ENCODE measurements at regions not wholly inside any gene's neighbourhood (a gene's known extent, or its start where the extent isn't known, plus 50 kb on each side); places are given as distances from the start of the nearest gene placed in this dataset.
"Not testable (repeated sequence)": the region's sequence is repeated elsewhere in the genome, so short reads cannot be mapped to it uniquely, and the experiment has no call there.

GRCh38 chr4:142897518-142897917, 51.4 kb upstream of the INPP4B start:
- not testable (repeated sequence) for DNase-seq (ENCODE audit: low spot score)

GRCh38 chr4:142900622-142901021, 54.5 kb upstream of the INPP4B start:
- no peak for DNase-seq (ENCODE audit: low spot score)

GRCh38 chr4:142901166-142901662, 55.1 kb upstream of the INPP4B start:
- no peak for DNase-seq (ENCODE audit: low spot score)

- DNase-seq (ENCODE audit: low spot score) = not testable (repeated sequence)
Observed at GRCh38 chr4:142903617-142904016, 57.5 kb upstream of the INPP4B start.

- no peak for DNase-seq (ENCODE audit: low spot score)
Observed at GRCh38 chr4:142909908-142910307, 63.8 kb upstream of the INPP4B start.

GRCh38 chr4:142913034-142913433, 66.9 kb upstream of the INPP4B start:
- DNase-seq (ENCODE audit: low spot score) = no peak

- no peak for DNase-seq (ENCODE audit: low spot score)
Observed at GRCh38 chr4:142913461-142914030, 67.4 kb upstream of the INPP4B start.

GRCh38 chr4:142917678-142918077, 71.6 kb upstream of the INPP4B start:
- peak; percentile 19 for DNase-seq (ENCODE audit: low spot score)

- DNase-seq (ENCODE audit: low spot score) = no peak
Observed at GRCh38 chr4:142922720-142923119, 76.6 kb upstream of the INPP4B start.

GRCh38 chr4:142923619-142924018, 77.5 kb upstream of the INPP4B start:
- no peak for DNase-seq (ENCODE audit: low spot score)

GRCh38 chr4:142925161-142925560, 79.1 kb upstream of the INPP4B start:
- DNase-seq (ENCODE audit: low spot score) = no peak

GRCh38 chr4:142927721-142928120, 81.6 kb upstream of the INPP4B start:
- no peak for DNase-seq (ENCODE audit: low spot score)

- no peak for DNase-seq (ENCODE audit: low spot score)
Observed at GRCh38 chr4:142929526-142929925, 83.4 kb upstream of the INPP4B start.

GRCh38 chr4:142933207-142933606, 87.1 kb upstream of the INPP4B start:
- DNase-seq (ENCODE audit: low spot score) = no peak

GRCh38 chr4:142940425-142941330, 94.6 kb upstream of the INPP4B start:
- DNase-seq (ENCODE audit: low spot score) = no peak

- no peak for DNase-seq (ENCODE audit: low spot score)
Observed at GRCh38 chr4:142944565-142944964, 98.5 kb upstream of the INPP4B start.

GRCh38 chr4:142952821-142953580, 106.9 kb upstream of the INPP4B start:
- DNase-seq (ENCODE audit: low spot score) = no peak

GRCh38 chr4:142954415-142954814, 108.3 kb upstream of the INPP4B start:
- DNase-seq (ENCODE audit: low spot score) = no peak

- no peak for DNase-seq (ENCODE audit: low spot score)
Observed at GRCh38 chr4:142955501-142955900, 109.4 kb upstream of the INPP4B start.

GRCh38 chr4:142959173-142959572, 113.1 kb upstream of the INPP4B start:
- no peak for DNase-seq (ENCODE audit: low spot score)

- no peak for DNase-seq (ENCODE audit: low spot score)
Observed at GRCh38 chr4:142960126-142960525, 114.0 kb upstream of the INPP4B start.

- no peak for DNase-seq (ENCODE audit: low spot score)
Observed at GRCh38 chr4:142960867-142961644, 115.0 kb upstream of the INPP4B start.

Data from NAMALWA (cell line).